ENCODE measurements at regions not wholly inside any gene's neighbourhood (a gene's known extent, or its start where the extent isn't known, plus 50 kb on each side); places are given as distances from the start of the nearest gene placed in this dataset.
A peak's percentile ranks its signal among the peaks of the same experiment; 100 is the strongest.

GRCh38 chr10:78798976-78799730, 269.6 kb upstream of the ZMIZ1 start:
- DNase-seq (ENCODE audit: low read depth, low spot score), result no peak
- no peak overlapping the region for H3K27ac ChIP-seq

- DNase-seq (ENCODE audit: low read depth, low spot score), result no peak
- H3K27ac ChIP-seq, result no peak overlapping the region
Measured at GRCh38 chr10:78800006-78800405, 268.8 kb upstream of the ZMIZ1 start.

GRCh38 chr10:78800535-78801320, 268.0 kb upstream of the ZMIZ1 start:
- H3K27ac ChIP-seq, result no peak overlapping the region
- DNase-seq (ENCODE audit: low read depth, low spot score), result no peak

GRCh38 chr10:78802431-78802830, 266.3 kb upstream of the ZMIZ1 start:
- no peak for DNase-seq (ENCODE audit: low read depth, low spot score)
- no peak overlapping the region for H3K27ac ChIP-seq

GRCh38 chr10:78802866-78803265, 265.9 kb upstream of the ZMIZ1 start:
- no peak overlapping the region for H3K27ac ChIP-seq
- DNase-seq (ENCODE audit: low read depth, low spot score), result no peak

GRCh38 chr10:78803710-78804109, 265.1 kb upstream of the ZMIZ1 start:
- DNase-seq (ENCODE audit: low read depth, low spot score), result no peak
- no peak overlapping the region for H3K27ac ChIP-seq

GRCh38 chr10:78804411-78805032, 264.2 kb upstream of the ZMIZ1 start:
- no peak overlapping the region for H3K27ac ChIP-seq
- DNase-seq (ENCODE audit: low read depth, low spot score), result no peak

GRCh38 chr10:78805176-78805575, 263.6 kb upstream of the ZMIZ1 start:
- H3K27ac ChIP-seq, result no peak overlapping the region
- DNase-seq (ENCODE audit: low read depth, low spot score), result peak; percentile 59

- H3K27ac ChIP-seq, result no peak overlapping the region
- DNase-seq (ENCODE audit: low read depth, low spot score), result no peak
Measured at GRCh38 chr10:78806681-78807221, 262.0 kb upstream of the ZMIZ1 start.

- no peak overlapping the region for H3K27ac ChIP-seq
Measured at GRCh38 chr10:78807504-78808203, 261.1 kb upstream of the ZMIZ1 start.

GRCh38 chr10:78808286-78808685, 260.5 kb upstream of the ZMIZ1 start:
- DNase-seq (ENCODE audit: low read depth, low spot score), result no peak
- H3K27ac ChIP-seq, result no peak overlapping the region

More at GRCh38 chr10:78807504-78808203, 261.1 kb upstream of the ZMIZ1 start:
- DNase-seq (ENCODE audit: low read depth, low spot score), result no peak

GRCh38 chr10:78808736-78809367, 259.9 kb upstream of the ZMIZ1 start:
- DNase-seq (ENCODE audit: low read depth, low spot score), result no peak
- no peak overlapping the region for H3K27ac ChIP-seq

- DNase-seq (ENCODE audit: low read depth, low spot score), result no peak
- H3K27ac ChIP-seq, result no peak overlapping the region
Measured at GRCh38 chr10:78811174-78811573, 257.6 kb upstream of the ZMIZ1 start.

GRCh38 chr10:78812571-78813318, 256.0 kb upstream of the ZMIZ1 start:
- DNase-seq (ENCODE audit: low read depth, low spot score), result no peak
- no peak overlapping the region for H3K27ac ChIP-seq

- no peak for DNase-seq (ENCODE audit: low read depth, low spot score)
- no peak overlapping the region for H3K27ac ChIP-seq
Measured at GRCh38 chr10:78813526-78813925, 255.2 kb upstream of the ZMIZ1 start.

- no peak overlapping the region for H3K27ac ChIP-seq
- no peak for DNase-seq (ENCODE audit: low read depth, low spot score)
Measured at GRCh38 chr10:78813998-78814399, 254.8 kb upstream of the ZMIZ1 start.

- no peak for DNase-seq (ENCODE audit: low read depth, low spot score)
- H3K27ac ChIP-seq, result no peak overlapping the region
Measured at GRCh38 chr10:78814407-78814806, 254.4 kb upstream of the ZMIZ1 start.

GRCh38 chr10:78815702-78816334, 252.9 kb upstream of the ZMIZ1 start:
- DNase-seq (ENCODE audit: low read depth, low spot score), result no peak
- no peak overlapping the region for H3K27ac ChIP-seq

GRCh38 chr10:78817361-78817760, 251.4 kb upstream of the ZMIZ1 start:
- DNase-seq (ENCODE audit: low read depth, low spot score), result no peak
- no peak overlapping the region for H3K27ac ChIP-seq
